ENCODE measurements at regions not wholly inside any gene's neighbourhood (a gene's known extent, or its start where the extent isn't known, plus 50 kb on each side); places are given as distances from the start of the nearest gene placed in this dataset.

DNA sequence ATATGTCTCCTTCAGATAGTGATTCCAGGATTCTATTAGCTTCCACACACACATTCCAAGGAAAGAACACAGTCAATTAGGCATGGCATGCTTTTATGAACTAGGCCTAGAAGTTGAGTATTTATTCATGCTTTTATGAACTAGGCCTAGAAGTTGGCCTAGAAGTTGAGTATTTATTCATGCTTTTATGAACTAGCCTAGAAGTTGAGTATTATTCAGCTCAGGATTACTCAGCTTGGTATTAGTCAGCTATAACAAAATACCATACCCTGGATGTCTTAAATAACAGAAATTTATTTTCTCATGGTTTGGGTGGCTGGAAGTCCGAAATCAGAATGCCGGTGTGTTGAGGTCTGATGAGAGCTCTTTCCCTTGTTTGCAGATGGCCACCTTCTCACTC lies 442.7 kb upstream of the FLRT2 start:
- Mint-ChIP-seq H3K36me3 (ENCODE audit: insufficient read depth) (no peaks in the 10 kb centered on the region), H3K4me1 (ENCODE audit: low read depth) (no peaks in the 10 kb centered on the region), H3K9me3 (peaks cover 5% of the 10 kb centered on the region), H3K27me3 (ENCODE audit: low read depth) (no peaks in the 10 kb centered on the region), H3K4me3 (no peak overlapping the region)
- ATAC-seq (no peak), DNase-seq (no peak)

DNA sequence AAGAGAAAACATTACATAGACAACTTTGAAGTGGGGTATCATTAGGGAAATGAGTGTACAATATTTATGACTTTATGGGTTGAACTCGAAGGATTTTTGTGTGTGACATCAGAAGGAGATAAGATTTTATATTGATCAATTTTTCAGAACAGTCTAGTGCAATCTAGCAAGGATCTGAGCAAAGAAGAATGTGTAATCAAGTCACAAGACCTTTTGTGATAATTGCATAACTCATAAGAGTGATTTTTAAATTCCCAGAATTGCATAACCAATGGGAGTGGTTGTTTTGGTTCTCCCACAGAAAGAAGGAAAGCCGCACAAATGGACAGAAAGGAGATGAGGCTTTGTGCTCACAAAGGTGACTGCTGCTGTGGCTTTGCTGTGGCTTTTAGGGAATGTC lies 441.8 kb upstream of the FLRT2 start:
- DNase-seq (no peak), ATAC-seq (no peak)
- Mint-ChIP-seq H3K36me3 (ENCODE audit: insufficient read depth) (no peaks in the 10 kb centered on the region), H3K4me1 (ENCODE audit: low read depth) (no peaks in the 10 kb centered on the region), H3K27me3 (ENCODE audit: low read depth) (no peaks in the 10 kb centered on the region), H3K4me3 (no peak overlapping the region), H3K9me3 (peaks cover 7% of the 10 kb centered on the region)

- ATAC-seq (no peak), DNase-seq (no peak)
- H3K4me3 Mint-ChIP-seq: no peak overlapping the region
- H3K9me3 Mint-ChIP-seq: peaks cover 10% of the 10 kb centered on the region
- no peaks in the 10 kb centered on the region for H3K36me3 Mint-ChIP-seq (ENCODE audit: insufficient read depth)
- H3K27me3 Mint-ChIP-seq (ENCODE audit: low read depth): no peaks in the 10 kb centered on the region
- no peaks in the 10 kb centered on the region for H3K4me1 Mint-ChIP-seq (ENCODE audit: low read depth)
These were observed 439.3 kb upstream of the FLRT2 start for GRCh38 chr14:85090681-85091080.

- no peak overlapping the region for H3K4me3 Mint-ChIP-seq
- H3K4me1 Mint-ChIP-seq (ENCODE audit: low read depth): no peaks in the 10 kb centered on the region
- no peaks in the 10 kb centered on the region for H3K36me3 Mint-ChIP-seq (ENCODE audit: insufficient read depth)
- ATAC-seq: no peak
- DNase-seq: no peak
- peaks cover 6% of the 10 kb centered on the region for H3K9me3 Mint-ChIP-seq
- H3K27me3 Mint-ChIP-seq (ENCODE audit: low read depth): no peaks in the 10 kb centered on the region
These were observed 436.2 kb upstream of the FLRT2 start for GRCh38 chr14:85093631-85094330.

DNA sequence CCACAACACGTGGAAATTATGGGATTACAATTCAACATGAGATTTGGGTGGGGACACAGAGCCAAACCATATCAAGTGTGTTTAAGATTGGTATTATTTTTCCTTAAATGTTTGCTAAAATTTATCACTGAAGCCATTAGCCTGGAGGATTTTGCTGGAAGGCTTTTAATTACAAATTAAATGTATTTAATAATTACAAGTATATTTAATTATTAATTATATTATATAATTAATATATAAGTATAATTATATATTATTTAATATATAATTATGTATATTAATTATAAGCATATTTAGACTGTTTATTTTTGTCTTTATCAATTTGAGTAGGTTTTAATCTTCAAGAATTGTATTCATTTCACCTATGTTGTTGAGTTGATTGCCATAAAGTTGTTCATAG lies 427.4 kb upstream of the FLRT2 start:
- DNase-seq (no peak), ATAC-seq (no peak)
- Mint-ChIP-seq H3K36me3 (ENCODE audit: insufficient read depth) (no peaks in the 10 kb centered on the region), H3K4me3 (no peak overlapping the region), H3K27me3 (ENCODE audit: low read depth) (no peaks in the 10 kb centered on the region), H3K9me3 (peaks cover 5% of the 10 kb centered on the region), H3K4me1 (ENCODE audit: low read depth) (no peaks in the 10 kb centered on the region)

GRCh38 chr14:85106506-85106905 lies 423.4 kb upstream of the FLRT2 start:
- Mint-ChIP-seq H3K4me3 (no peak overlapping the region), H3K4me1 (ENCODE audit: low read depth) (no peaks in the 10 kb centered on the region), H3K36me3 (ENCODE audit: insufficient read depth) (no peaks in the 10 kb centered on the region), H3K9me3 (peaks cover 7% of the 10 kb centered on the region), H3K27me3 (ENCODE audit: low read depth) (no peaks in the 10 kb centered on the region)
- ATAC-seq (no peak), DNase-seq (no peak)

GRCh38 chr14:85112762-85113161 lies 417.2 kb upstream of the FLRT2 start:
- ATAC-seq (no peak), DNase-seq (no peak)
- Mint-ChIP-seq H3K27me3 (ENCODE audit: low read depth) (no peaks in the 10 kb centered on the region), H3K9me3 (peaks cover 4% of the 10 kb centered on the region), H3K4me3 (no peak overlapping the region), H3K36me3 (ENCODE audit: insufficient read depth) (no peaks in the 10 kb centered on the region), H3K4me1 (ENCODE audit: low read depth) (no peaks in the 10 kb centered on the region)

GRCh38 chr14:85115921-85116320 lies 414.0 kb upstream of the FLRT2 start:
- Mint-ChIP-seq H3K4me1 (ENCODE audit: low read depth) (no peaks in the 10 kb centered on the region), H3K4me3 (no peak overlapping the region), H3K36me3 (ENCODE audit: insufficient read depth) (no peaks in the 10 kb centered on the region), H3K27me3 (ENCODE audit: low read depth) (no peaks in the 10 kb centered on the region), H3K9me3 (peaks cover 9% of the 10 kb centered on the region)
- ATAC-seq (no peak), DNase-seq (no peak)

DNA sequence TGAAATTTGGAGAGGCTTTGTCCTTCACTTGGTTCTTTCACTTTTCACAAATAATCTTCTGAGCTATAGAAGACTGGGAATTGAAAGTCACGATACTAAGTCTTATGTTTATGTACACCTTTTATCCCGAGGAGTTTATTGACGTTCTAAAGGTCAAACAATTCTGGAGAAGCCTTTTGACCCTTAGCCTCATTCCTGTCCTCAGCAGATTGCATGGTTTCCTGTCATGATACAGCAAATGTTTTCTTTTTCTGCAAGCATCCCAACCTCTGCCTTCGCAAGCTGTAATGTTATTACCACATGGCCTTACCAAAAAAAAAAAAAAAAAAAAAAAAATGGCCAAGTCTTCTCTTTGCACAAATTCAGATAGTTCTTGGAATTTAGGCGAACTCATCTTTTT lies 411.7 kb upstream of the FLRT2 start:
- H3K4me1 Mint-ChIP-seq (ENCODE audit: low read depth): no peaks in the 10 kb centered on the region
- ATAC-seq: no peak
- no peaks in the 10 kb centered on the region for H3K36me3 Mint-ChIP-seq (ENCODE audit: insufficient read depth)
- no peak overlapping the region for H3K4me3 Mint-ChIP-seq
- peaks cover 10% of the 10 kb centered on the region for H3K9me3 Mint-ChIP-seq
- no peaks in the 10 kb centered on the region for H3K27me3 Mint-ChIP-seq (ENCODE audit: low read depth)
- no peak for DNase-seq

GRCh38 chr14:85122690-85123089 lies 407.3 kb upstream of the FLRT2 start:
- Mint-ChIP-seq H3K27me3 (ENCODE audit: low read depth) (no peaks in the 10 kb centered on the region), H3K36me3 (ENCODE audit: insufficient read depth) (no peaks in the 10 kb centered on the region), H3K4me3 (no peak overlapping the region), H3K4me1 (ENCODE audit: low read depth) (no peaks in the 10 kb centered on the region), H3K9me3 (peaks cover 18% of the 10 kb centered on the region)
- no peak for DNase-seq
- no peak for ATAC-seq

- no peaks in the 10 kb centered on the region for H3K4me1 Mint-ChIP-seq (ENCODE audit: low read depth)
- ATAC-seq (no peak), DNase-seq (no peak)
- no peaks in the 10 kb centered on the region for H3K36me3 Mint-ChIP-seq (ENCODE audit: insufficient read depth)
- no peak overlapping the region for H3K4me3 Mint-ChIP-seq
- H3K27me3 Mint-ChIP-seq (ENCODE audit: low read depth): no peaks in the 10 kb centered on the region
- H3K9me3 Mint-ChIP-seq: peaks cover 18% of the 10 kb centered on the region
These were observed 406.2 kb upstream of the FLRT2 start for GRCh38 chr14:85123755-85124154.

GRCh38 chr14:85124631-85125290 lies 405.2 kb upstream of the FLRT2 start:
- Mint-ChIP-seq H3K9me3 (peaks cover 19% of the 10 kb centered on the region), H3K4me3 (no peak overlapping the region), H3K27me3 (ENCODE audit: low read depth) (no peaks in the 10 kb centered on the region), H3K36me3 (ENCODE audit: insufficient read depth) (no peaks in the 10 kb centered on the region), H3K4me1 (ENCODE audit: low read depth) (no peaks in the 10 kb centered on the region)
- DNase-seq (no peak), ATAC-seq (no peak)

DNA sequence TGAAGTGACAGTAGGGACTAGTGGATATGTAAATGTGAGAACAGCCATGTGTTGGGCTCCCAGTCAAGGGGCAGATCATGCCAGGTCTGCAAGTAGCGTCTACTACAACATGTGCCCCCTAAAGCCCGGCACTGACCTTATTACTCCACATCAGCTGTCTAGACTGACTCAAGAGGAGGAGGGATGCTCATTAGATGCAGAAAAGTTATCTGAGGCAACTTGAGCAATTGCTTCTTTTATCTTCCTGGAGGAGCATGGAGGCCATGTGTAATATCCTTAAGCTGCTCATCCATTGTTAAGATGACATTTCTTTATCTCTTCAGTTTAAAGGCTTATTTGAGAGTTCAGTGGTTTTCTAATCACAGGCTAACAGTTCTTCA lies 404.7 kb upstream of the FLRT2 start:
- Mint-ChIP-seq H3K27me3 (ENCODE audit: low read depth) (no peaks in the 10 kb centered on the region), H3K4me3 (no peak overlapping the region)
- DNase-seq: no peak

DNA sequence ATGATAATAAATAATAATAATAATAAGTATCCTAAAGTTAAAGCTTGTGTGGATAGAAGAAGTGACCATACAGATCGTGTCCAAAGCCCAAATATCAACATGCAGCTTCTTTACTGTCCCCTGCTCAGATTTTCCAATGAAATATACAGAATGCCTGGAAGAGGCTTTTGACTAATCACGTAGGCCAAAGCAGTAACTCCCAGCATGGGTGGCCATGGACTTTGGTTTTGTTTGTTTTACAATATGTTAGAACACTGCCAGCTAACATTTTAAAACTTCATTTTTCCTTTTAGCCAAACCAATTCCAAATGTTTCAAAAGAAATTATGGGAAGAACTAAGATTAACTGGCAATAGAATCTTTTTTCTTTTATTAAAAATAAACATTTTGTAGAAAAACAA lies 400.0 kb upstream of the FLRT2 start:
- ATAC-seq: no peak
- H3K9me3 Mint-ChIP-seq: peaks cover 15% of the 10 kb centered on the region
- H3K27me3 Mint-ChIP-seq (ENCODE audit: low read depth): no peaks in the 10 kb centered on the region
- no peaks in the 10 kb centered on the region for H3K36me3 Mint-ChIP-seq (ENCODE audit: insufficient read depth)
- no peak for DNase-seq
- H3K4me1 Mint-ChIP-seq (ENCODE audit: low read depth): no peaks in the 10 kb centered on the region
- no peak overlapping the region for H3K4me3 Mint-ChIP-seq

More for the DNA sequence above, 404.7 kb upstream of the FLRT2 start:
- no peak for ATAC-seq
- Mint-ChIP-seq H3K9me3 (peaks cover 17% of the 10 kb centered on the region), H3K4me1 (ENCODE audit: low read depth) (no peaks in the 10 kb centered on the region), H3K36me3 (ENCODE audit: insufficient read depth) (no peaks in the 10 kb centered on the region)

DNA sequence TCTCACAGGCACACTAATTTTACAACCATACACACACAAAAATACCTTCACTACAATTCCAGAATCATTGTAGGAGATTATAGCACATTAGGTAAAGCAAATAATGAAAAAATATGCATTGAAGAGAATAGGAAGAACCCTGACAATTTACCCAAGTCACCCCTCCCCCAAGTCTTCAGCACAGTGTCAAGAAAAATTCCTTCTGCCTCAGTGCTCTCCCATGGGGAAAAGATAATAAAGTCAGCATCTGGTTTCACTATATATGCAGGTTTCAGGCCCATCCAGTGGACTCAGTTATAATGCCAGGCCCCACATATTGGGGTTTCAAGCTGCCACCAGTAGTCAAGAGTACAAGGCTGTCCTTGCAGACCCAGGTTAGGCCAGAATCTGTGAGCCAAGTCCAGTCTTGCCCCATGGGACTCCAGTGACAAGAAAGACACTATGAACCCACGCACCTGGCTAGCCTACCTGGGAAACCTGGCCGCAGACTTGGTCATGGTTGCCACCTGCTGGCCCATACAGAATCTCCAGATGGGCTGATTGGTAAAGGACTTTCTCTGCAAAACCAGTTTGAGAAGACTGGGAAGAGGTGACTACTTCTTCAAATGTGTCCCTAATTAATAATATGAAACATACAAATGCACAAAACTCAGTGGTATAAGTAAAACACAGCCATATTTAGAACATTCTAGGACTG lies 398.6 kb upstream of the FLRT2 start:
- Mint-ChIP-seq H3K4me1 (ENCODE audit: low read depth) (no peaks in the 10 kb centered on the region), H3K27me3 (ENCODE audit: low read depth) (no peaks in the 10 kb centered on the region), H3K4me3 (no peak overlapping the region), H3K36me3 (ENCODE audit: insufficient read depth) (no peaks in the 10 kb centered on the region), H3K9me3 (peaks cover 15% of the 10 kb centered on the region)
- ATAC-seq (no peak), DNase-seq (no peak)
